ENCODE measurements at regions not wholly inside any gene's neighbourhood (a gene's known extent, or its start where the extent isn't known, plus 50 kb on each side); places are given as distances from the start of the nearest gene placed in this dataset.

- Histone ChIP-seq H2BK15ac (ENCODE audit: low read depth, low read length) (no peak overlapping the region), H3K9ac (ENCODE audit: extremely low read depth, insufficient read length, low read length) (no peak overlapping the region), H3K27ac (ENCODE audit: insufficient read length, low read depth, low read length) (no peak overlapping the region), H3K23me2 (ENCODE audit: insufficient read length, low read depth, low read length, poor library complexity, severe bottlenecking) (no peaks in the 10 kb centered on the region), H4K5ac (ENCODE audit: insufficient read length, low read depth, low read length) (no peak overlapping the region), H3K79me2 (ENCODE audit: insufficient read depth, low read length) (no peaks in the 10 kb centered on the region), H2BK20ac (ENCODE audit: low read depth, low read length, poor library complexity, severe bottlenecking) (no peak overlapping the region), H4K91ac (ENCODE audit: insufficient read length, low read depth, low read length) (no peak overlapping the region), H3K9me3 (ENCODE audit: control insufficient read depth, low read depth, low read length) (no peaks in the 10 kb centered on the region), H4K20me1 (ENCODE audit: control insufficient read depth, insufficient read depth, insufficient read length) (no peaks in the 10 kb centered on the region), H3K4me2 (ENCODE audit: insufficient read depth, insufficient read length, low read length) (no peak overlapping the region), H3K23ac (ENCODE audit: insufficient read length, low read depth, low read length) (no peak overlapping the region), H2BK120ac (ENCODE audit: low read depth, low read length, poor library complexity, severe bottlenecking) (no peak overlapping the region), H3K14ac (ENCODE audit: insufficient read depth, low read length) (no peak overlapping the region; the same call in 1 of the 2 replicates), H2AK5ac (ENCODE audit: insufficient read length, low read length) (no peak overlapping the region), H3K4ac (ENCODE audit: low read depth, low read length) (no peak overlapping the region), H2BK5ac (ENCODE audit: insufficient read length, low read length) (no peak overlapping the region), H2AFZ (ENCODE audit: low read length) (no peak overlapping the region), H3K27me3 (ENCODE audit: insufficient read depth, low read length) (no peaks in the 10 kb centered on the region), H3T11ph (ENCODE audit: low read length) (no peak overlapping the region), H3K4me1 (ENCODE audit: insufficient read depth, low read length) (no peaks in the 10 kb centered on the region), H2BK12ac (ENCODE audit: insufficient read length, low read depth, low read length) (no peak overlapping the region), H3K18ac (ENCODE audit: insufficient read length, low read depth, low read length) (no peak overlapping the region), H4K8ac (replicated peaks; ENCODE audit: insufficient read length, low read depth, low read length) (no peak overlapping the region), H3K79me1 (ENCODE audit: insufficient read depth, low read depth, low read length, poor library complexity, severe bottlenecking) (no peaks in the 10 kb centered on the region), H3K56ac (ENCODE audit: insufficient read length, low read depth, low read length) (no peak overlapping the region)
- Mint-ChIP-seq H3K4me3 (no peak overlapping the region), H3K4me1 (no peaks in the 10 kb centered on the region), H3K27ac (no peak overlapping the region), H3K27me3 (ENCODE audit: low read depth) (no peaks in the 10 kb centered on the region), H3K36me3 (ENCODE audit: insufficient read depth in 1 of 3, low read depth in 3 of 3) (no peaks in the 10 kb centered on the region), H3K9me3 (no peaks in the 10 kb centered on the region)
- no CpG with 5 or more reads among the region's 2 CpGs for WGBS (ENCODE audit: extremely low coverage, insufficient read length, low lambda C conversion rate)
- TF ChIP-seq CTCF (conservative IDR thresholded peaks at IDR 0.05) = no peak
- DNase-seq = no peak
Measured at GRCh38 chr16:62170642-62171041, 134.4 kb upstream of the CDH8 start.

Measured in H9 (cell line).